ENCODE measurements at regions not wholly inside any gene's neighbourhood (a gene's known extent, or its start where the extent isn't known, plus 50 kb on each side); places are given as distances from the start of the nearest gene placed in this dataset.

DNA sequence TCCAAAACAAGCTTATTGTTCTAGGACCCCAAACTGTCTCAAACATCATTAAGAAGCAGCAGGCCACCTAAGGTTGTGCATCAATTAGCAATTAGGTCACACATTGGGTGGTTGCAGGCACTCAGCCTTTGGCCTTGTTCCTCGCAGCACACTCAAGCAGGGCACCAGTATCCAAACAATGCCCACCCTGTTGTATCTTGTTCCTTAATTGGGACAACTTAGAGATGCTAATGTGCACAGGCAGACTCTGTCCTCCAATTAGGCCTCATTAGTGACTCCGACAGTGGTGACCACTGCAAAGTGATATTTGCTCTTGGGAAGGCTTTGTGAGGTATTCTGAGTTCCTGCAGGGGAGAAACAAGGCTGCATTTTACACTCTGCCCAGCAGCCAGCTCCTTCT lies 515.1 kb upstream of the PTBP2 start:
- FAIRE-seq (no peak), ATAC-seq (no peak), DNase-seq (ENCODE audit: low spot score) (no peak)
- H3K27ac ChIP-seq (ENCODE audit: extremely low read length, insufficient read depth, low read length): no peak overlapping the region
- TF ChIP-seq ARNT2 (CRISPR knock-in tag; IDR thresholded peaks at IDR 0.05; ENCODE audit: low read depth) (no peak), ISX (CRISPR knock-in tag; conservative IDR thresholded peaks at IDR 0.05) (no peak), SCMH1 (CRISPR knock-in tag; IDR thresholded peaks at IDR 0.05; ENCODE audit: borderline replicate concordance) (no peak), PRDM10 (CRISPR knock-in tag; IDR thresholded peaks at IDR 0.05; ENCODE audit: low read depth) (no peak), NFYB (CRISPR knock-in tag; IDR thresholded peaks at IDR 0.05) (no peak), LCORL (IDR thresholded peaks at IDR 0.05) (no peak), LCORL (CRISPR knock-in tag; IDR thresholded peaks at IDR 0.05) (no peak), ZBED4 (CRISPR knock-in tag; IDR thresholded peaks at IDR 0.05; ENCODE audit: borderline replicate concordance) (no peak), ZNF12 (CRISPR knock-in tag; IDR thresholded peaks at IDR 0.05) (no peak), MXI1 (IDR thresholded peaks at IDR 0.05; ENCODE audit: borderline replicate concordance, low read depth, low read length) (no peak), ZNF451 (CRISPR knock-in tag; IDR thresholded peaks at IDR 0.05) (no peak), HINFP (CRISPR knock-in tag; IDR thresholded peaks at IDR 0.05; ENCODE audit: low read depth) (no peak), PBX2 (CRISPR knock-in tag; IDR thresholded peaks at IDR 0.05) (no peak)
- intact Hi-C loops (cut with micrococcal nuclease; ENCODE audit: unreplicated experiment) (no loop called here), in situ Hi-C loops (cut with HindIII; ENCODE audit: extremely low pct_ligation_motif_present, low pct_unique_long_range_greater_than_20kb) (no loop called here)
- H3K4me3 ChIP-seq (replicated peaks in 1 of 3; ENCODE audit: insufficient read depth in 1 of 3, low read depth in 2 of 3, low read length in 3 of 3): no peak overlapping the region
- WGBS (ENCODE audit: low lambda C conversion rate): 67% methylated on average over 1 of the region's 2 CpGs
- no peaks in the 10 kb centered on the region for H3K36me3 ChIP-seq (replicated peaks in 1 of 2; ENCODE audit: control insufficient read depth in 1 of 2, insufficient read depth in 2 of 2, low read length in 2 of 2)
- CTCF ChIA-PET (ENCODE audit: low intra/inter-chr PET ratio, low total read pairs): no interaction called here
- H2AFZ ChIP-seq (ENCODE audit: low read length): no peak overlapping the region
- H3K4me1 ChIP-seq (ENCODE audit: insufficient read depth, low read length): no peaks in the 10 kb centered on the region
- no peak overlapping the region for H3K4me2 ChIP-seq (ENCODE audit: low read depth, low read length)
- no peaks in the 10 kb centered on the region for H3K9me3 ChIP-seq (ENCODE audit: low read length)
- no TSS peak for BruUV-seq (replicated peaks)
- POLR2A ChIA-PET: no interaction called here
- H4K20me1 ChIP-seq (ENCODE audit: insufficient read depth, low read length): no peaks in the 10 kb centered on the region
- no peaks in the 10 kb centered on the region for H3K79me2 ChIP-seq (ENCODE audit: insufficient read depth, low read length)
- no peaks in the 10 kb centered on the region for H3K27me3 ChIP-seq (ENCODE audit: control insufficient read depth in 1 of 2, insufficient read depth in 2 of 2, low read length in 2 of 2)
- H3K9ac ChIP-seq (ENCODE audit: insufficient read depth, low read depth, low read length): no peak overlapping the region
